Activated T-cell treated with anti-CD3 and anti-CD28 coated beads for 4 hours (primary cell): ENCODE measurements at regions not wholly inside any gene's neighbourhood (a gene's known extent, or its start where the extent isn't known, plus 50 kb on each side); places are given as distances from the start of the nearest gene placed in this dataset.
A peak's percentile ranks its signal among the peaks of the same experiment; 100 is the strongest.
"Not testable (repeated sequence)": the region's sequence is repeated elsewhere in the genome, so short reads cannot be mapped to it uniquely, and the experiment has no call there.

Source experiments
- DNase-seq: peaks from one replicate; pipeline ENCODE4 v3.0.0-alpha.2; 2020

DNA sequence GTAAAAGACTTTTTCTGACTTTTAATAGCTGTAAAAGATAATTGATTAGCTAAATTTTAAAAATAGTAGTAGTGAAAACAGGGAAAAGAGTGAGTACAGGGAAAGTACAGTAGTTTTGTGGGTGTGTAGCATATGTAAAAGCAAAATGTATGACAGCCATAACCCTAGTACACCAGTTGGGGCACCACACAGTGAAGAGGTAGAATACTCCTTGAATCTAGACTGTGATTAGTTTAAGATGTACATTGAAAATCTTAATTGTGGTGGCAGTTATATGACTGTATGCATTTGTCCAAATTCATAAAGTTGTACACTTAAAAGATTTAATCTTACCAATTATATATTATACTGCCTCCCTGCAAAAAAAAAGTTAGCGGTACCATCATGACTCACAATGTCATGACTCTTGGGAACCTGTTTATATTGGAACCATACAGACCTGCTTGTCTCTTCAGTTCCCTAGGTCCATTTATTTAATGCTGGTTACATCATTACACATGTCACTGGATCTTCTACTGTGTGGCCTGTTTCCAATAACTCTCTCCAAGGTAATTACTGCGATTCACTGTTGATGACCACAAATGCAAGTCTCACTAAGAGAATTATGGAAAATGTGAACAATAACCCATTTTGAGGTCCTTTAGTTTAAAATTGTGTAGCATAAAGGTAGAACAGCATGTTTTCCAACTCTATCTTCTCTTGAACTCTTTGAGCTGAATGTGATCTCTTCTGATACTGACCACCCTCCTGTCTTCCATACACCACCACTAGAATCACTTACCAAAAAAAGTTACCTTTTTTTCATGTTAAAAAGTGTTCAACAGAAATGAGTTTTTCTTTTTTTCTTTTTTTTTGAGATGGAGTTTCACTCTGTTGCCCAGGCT is 264.2 kb upstream of the AMIGO2 start:
- no peak for DNase-seq

GRCh38 chr12:47340411-47341015 is 260.8 kb upstream of the AMIGO2 start:
- DNase-seq: no peak

- no peak for DNase-seq
Measured at GRCh38 chr12:47337581-47337980, 257.8 kb upstream of the AMIGO2 start.

DNA sequence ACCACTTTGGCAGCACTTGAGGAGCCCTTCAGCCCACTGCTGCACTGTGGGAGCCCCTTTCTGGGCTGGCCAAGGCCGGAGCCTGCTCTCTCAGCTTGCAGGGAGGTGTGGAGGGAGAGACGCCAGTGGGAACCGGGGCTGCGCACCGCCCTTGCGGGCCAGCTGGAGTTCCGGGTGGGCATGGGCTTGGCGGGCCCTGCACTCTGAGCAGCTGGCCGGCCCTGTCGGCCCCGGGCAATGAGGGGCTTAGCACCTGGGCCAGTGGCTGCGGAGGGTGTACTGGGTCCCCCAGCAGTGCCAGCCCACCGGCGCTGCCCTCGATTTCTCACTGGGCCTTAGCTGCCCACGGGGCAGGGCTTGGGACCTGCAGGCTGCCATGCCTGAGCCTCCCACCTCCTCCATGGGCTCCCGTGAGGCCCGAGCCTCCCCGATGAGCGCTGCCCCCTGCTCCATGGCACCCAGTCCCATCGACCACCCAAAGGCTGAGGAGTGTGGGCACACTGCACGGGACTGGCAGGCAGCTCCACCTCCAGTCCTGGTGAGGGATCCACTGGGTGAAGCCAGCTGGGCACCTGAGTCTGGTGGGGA is 253.6 kb upstream of the AMIGO2 start:
- DNase-seq: not testable (repeated sequence)

DNA sequence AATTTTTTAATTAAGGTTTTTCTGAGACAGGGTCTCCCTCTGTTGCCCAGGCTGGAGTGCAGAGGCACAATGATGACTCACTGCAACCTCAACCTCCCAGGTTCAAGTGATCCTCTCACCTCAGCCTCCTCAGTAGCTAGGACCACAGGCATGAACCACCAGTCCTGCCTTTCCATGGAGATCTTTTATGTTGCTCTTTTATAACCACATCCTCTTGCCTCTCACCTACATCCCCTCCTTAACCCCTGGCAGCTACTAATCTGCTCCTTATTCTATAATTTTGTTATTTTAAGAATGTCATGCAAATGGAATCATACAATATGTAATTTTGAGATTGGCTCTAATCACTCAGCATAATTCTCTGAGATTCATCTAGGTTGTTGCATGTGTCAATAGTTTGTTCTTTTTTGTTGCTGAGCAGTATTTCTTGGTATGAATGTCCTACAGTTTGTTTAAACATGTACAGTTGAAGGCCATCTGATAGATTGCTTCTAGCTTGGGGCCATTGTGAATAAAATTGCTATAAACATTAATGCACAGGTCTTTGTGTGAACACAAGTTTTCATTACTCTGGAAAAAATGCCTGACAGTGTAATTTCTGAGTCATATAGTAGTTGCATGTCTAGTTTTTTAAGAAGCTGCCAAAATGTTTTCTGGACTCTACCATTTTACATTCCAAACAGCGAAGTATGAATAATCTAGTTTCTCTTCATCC is 249.2 kb upstream of the AMIGO2 start:
- no peak for DNase-seq

- no peak for DNase-seq
Measured at GRCh38 chr12:47326190-47326589, 246.4 kb upstream of the AMIGO2 start.

- no peak for DNase-seq
Measured at GRCh38 chr12:47323802-47324201, 244.0 kb upstream of the AMIGO2 start.

GRCh38 chr12:47321436-47321835 is 241.7 kb upstream of the AMIGO2 start:
- no peak for DNase-seq

GRCh38 chr12:47319746-47320145 is 240.0 kb upstream of the AMIGO2 start:
- no peak for DNase-seq

DNA sequence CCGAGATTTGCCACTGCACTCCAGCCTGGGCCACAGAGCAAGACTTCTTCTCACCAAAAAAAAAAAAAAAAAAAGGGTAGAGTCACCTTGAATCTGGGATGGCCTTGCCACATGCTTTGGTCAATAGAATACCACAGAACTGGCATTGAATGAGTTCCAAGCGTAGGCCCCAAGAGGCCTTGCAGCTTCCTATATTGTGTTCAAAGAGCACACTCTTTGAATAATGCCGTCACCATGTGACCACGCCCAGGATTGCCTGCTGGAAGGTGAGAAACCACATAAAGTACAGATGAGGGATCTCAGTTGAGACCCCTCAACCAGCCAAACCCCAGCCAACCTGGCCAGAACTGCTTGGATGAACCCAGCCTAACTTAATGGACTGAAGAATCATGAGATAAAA is 239.2 kb upstream of the AMIGO2 start:
- DNase-seq: no peak

DNA sequence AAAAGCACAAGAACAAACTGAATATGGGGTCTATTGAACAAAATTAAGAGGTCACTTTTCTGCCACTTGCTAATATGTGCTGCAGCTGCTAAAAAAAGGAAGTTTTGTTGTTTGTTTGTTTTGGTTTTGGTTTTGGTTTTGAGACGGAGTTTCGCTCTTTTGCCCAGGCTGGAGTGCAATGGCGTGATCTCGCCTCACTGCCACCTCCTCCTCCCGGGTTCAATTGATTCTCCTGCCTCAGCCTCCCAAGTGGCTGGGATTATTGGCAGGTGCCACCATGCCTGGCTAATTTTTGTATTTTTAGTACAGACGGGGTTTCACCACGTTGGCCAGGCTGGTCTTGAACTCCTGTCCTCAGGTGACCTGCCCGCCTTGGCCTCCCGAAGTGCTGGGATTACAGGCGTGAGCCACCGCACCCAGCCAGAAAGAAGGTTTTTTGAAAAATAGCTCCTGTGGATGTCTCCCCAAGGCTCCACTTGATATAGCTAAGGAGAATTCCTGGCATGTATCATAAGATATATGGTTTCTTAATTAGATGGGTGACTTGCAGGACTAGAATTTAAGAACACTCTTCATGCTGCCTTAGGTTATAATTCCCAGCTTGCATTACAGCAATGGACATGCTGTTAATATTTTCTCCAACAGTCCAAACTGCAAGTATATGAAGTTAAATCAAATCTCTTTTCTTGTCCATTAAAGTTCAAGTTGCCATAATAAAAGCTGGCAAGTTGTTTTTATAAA is 237.6 kb upstream of the AMIGO2 start:
- DNase-seq: no peak

- no peak for DNase-seq
Measured at GRCh38 chr12:47316609-47317049, 236.9 kb upstream of the AMIGO2 start.

- DNase-seq: no peak
Measured at GRCh38 chr12:47314996-47315395, 235.2 kb upstream of the AMIGO2 start.

DNA sequence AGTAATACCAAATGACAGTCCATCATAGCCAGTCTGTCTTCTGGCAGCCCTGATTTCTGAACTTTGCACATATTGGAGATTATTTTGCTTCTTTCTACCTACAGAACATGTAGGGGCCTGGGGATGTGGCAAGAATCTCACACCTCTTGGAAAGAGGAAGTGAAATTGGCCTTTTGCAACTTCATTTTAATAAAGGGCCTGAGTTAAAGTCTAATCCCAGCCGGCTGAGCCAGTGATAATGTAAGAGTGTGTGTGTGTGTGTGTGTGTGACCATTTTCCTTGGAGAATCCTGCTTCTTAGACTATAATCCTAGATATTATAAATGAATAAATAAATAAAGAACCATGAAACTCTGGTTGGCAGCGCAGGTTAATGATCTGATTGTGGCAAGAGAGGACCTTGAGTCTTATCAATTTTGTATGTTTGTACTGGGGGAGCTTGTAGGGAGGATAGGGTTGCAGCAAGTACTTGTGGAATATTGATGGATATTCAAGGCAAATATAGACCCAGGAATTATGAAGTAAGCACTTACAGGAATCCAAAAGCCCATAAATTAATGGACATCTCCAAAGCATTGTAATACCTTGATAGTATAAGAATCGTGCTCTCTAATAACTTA is 233.2 kb upstream of the AMIGO2 start:
- no peak for DNase-seq

- no peak for DNase-seq
Measured at GRCh38 chr12:47312147-47312546, 232.4 kb upstream of the AMIGO2 start.

- no peak for DNase-seq
Measured at GRCh38 chr12:47311568-47311967, 231.8 kb upstream of the AMIGO2 start.

- DNase-seq: no peak
Measured at GRCh38 chr12:47311010-47311409, 231.3 kb upstream of the AMIGO2 start.

DNA sequence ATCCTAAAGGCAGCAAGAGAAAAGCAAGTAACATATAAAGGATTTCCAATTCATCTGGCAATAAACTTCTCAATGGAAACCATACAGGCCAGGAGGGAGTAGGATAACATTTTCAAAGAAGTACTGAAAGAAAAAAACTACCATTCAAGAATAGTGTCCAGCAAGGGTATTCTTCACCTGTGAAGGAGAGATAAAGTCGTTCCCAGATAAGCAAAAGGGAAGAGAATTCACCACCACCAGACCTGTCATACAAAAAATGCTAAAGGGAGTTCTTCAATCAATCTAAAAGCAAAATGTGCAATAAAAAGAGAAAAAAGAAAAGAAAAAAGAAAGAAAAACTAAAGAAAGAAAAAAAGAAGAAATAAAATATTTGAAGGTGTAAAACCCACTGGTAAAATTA is 228.9 kb upstream of the AMIGO2 start:
- DNase-seq: no peak

DNA sequence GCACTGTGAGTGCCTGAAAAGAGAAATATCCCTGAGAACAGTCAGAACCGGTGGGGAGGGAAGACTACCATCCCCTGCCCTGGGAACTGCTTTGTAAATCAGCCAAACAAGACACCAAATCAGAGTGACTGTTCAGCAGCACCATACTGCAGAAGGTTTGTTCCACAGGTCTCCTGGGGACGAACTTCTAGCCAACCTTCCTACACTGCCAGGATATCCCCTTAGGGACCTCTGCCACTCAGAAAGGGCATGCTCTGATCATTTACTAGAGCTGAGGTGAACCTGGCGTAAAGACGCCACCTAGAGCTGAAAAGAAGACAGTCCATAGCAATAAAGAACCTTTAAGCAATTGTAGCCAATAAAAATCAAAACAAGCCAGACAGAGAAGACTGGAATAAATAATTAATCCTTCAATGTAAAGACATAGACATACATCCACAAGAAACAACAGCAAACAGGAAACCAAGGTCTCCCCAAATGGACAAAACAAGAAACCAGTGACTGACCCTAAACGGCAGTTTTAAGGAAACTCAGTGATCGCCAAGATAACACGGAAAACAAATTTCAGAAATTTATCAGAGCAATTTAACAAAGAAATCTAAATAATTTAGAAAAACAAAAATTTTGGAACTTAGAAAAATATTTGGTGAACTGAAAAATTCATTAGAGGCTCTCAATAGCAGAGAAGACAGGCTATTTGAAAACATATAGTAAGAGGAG is 228.1 kb upstream of the AMIGO2 start:
- DNase-seq: peak; percentile 34

DNA sequence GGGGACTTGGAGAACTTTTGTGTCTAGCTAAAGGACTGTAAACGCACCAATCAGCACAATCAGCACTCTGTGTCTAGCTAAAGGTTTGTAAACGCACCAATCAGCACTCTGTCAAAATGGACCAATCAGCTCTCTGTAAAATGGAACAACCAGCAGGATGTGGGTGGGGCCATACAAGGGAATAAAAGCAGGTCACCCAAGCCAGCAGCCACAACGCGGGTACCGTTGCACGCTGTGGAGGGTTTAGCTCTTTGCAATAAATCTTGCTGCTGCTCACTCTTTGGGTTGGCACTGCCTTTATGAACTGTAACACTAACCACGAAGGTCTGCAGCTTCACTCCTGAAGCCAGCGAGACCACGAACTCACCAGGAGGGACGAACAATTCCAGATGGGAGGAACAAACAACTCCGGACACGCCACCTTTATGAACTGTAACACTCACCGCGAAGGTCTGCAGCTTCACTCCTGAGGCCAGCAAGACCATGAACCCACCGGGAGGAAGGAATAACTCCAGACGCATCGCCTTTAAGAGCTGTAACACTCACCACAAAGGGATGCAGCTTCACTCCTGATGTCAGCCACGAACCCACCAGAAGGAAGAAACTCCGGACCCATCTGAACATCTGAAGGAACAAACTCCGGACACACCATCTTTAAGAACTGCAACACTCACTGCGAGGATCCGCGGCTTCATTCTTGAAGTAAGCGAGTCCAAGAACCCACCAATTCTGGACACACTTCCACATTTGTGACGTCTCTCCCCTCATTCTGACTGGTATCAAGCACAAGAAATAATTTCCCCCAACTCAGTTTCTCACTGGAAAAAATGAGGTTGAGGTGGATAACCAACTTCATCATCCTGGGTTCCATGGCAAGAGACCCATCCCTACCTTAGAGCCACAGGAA is 227.3 kb upstream of the AMIGO2 start:
- DNase-seq: peak; percentile 70
